HepG2 (cell line): ENCODE measurements at regions not wholly inside any gene's neighbourhood (a gene's known extent, or its start where the extent isn't known, plus 50 kb on each side); places are given as distances from the start of the nearest gene placed in this dataset.

Experiments
- ATF6 ChIP-seq: sonication (generic); formaldehyde crosslinking; conservative IDR thresholded peaks from 2 replicates; pipeline ENCODE4 v1.4.0; 2020; ENCODE audit warnings: missing genetic modification reagents
- DMAP1 ChIP-seq: IDR thresholded peaks from 2 replicates; pipeline ENCODE4 v1.6.1; 2016
- EZH2 ChIP-seq: conservative IDR thresholded peaks from 2 replicates; pipeline ENCODE4 v1.6.1; 2012; ENCODE audit warnings: mild to moderate bottlenecking, low read depth, low read length, moderate library complexity
- FOXJ3 ChIP-seq: sonication (generic); formaldehyde crosslinking; IDR thresholded peaks from 2 replicates; pipeline ENCODE4 v1.4.0; 2020; ENCODE audit warnings: missing genetic modification reagents, mild to moderate bottlenecking, borderline replicate concordance
- MYNN ChIP-seq: sonication (generic); formaldehyde crosslinking; IDR thresholded peaks from 2 replicates; pipeline ENCODE4 v1.4.0; 2020; ENCODE audit warnings: mild to moderate bottlenecking, low read depth, missing genetic modification reagents
- RFXANK ChIP-seq: IDR thresholded peaks from 2 replicates; pipeline ENCODE4 v1.6.1; 2016
- U2AF2 ChIP-seq: fragments of 200-400 bp; formaldehyde crosslinking; IDR thresholded peaks from 2 replicates; pipeline ENCODE4 v1.6.1; 2017; ENCODE audit warnings: low read depth, mild to moderate bottlenecking, low read length
- ZNF34 ChIP-seq: sonication (generic); formaldehyde crosslinking; IDR thresholded peaks from 2 replicates; pipeline ENCODE4 v1.4.0; 2020; ENCODE audit warnings: mild to moderate bottlenecking, missing genetic modification reagents, borderline replicate concordance
- ZNF670 ChIP-seq: sonication (generic); formaldehyde crosslinking; IDR thresholded peaks from 2 replicates; pipeline ENCODE4 v1.8.0; 2022; ENCODE audit warnings: mild to moderate bottlenecking, missing genetic modification reagents, borderline replicate concordance
- TF ChIP-seq, protein P1 (sequence below): sonication (generic); formaldehyde crosslinking; IDR thresholded peaks from 2 replicates; pipeline ENCODE4 v1.5.0; 2020; ENCODE audit warnings: mild to moderate bottlenecking, missing genetic modification reagents, moderate library complexity
- TF ChIP-seq, protein P2 (sequence below): sonication (generic); formaldehyde crosslinking; IDR thresholded peaks from 2 replicates; pipeline ENCODE4 v1.4.0; 2020; ENCODE audit warnings: mild to moderate bottlenecking, missing genetic modification reagents
- TF ChIP-seq, protein P3 (sequence below): sonication (generic); formaldehyde crosslinking; IDR thresholded peaks from 2 replicates; pipeline ENCODE4 v1.8.0; 2022; ENCODE audit warnings: missing genetic modification reagents, mild to moderate bottlenecking, inconsistent platforms, borderline replicate concordance

- TF ChIP-seq, protein P1, sequence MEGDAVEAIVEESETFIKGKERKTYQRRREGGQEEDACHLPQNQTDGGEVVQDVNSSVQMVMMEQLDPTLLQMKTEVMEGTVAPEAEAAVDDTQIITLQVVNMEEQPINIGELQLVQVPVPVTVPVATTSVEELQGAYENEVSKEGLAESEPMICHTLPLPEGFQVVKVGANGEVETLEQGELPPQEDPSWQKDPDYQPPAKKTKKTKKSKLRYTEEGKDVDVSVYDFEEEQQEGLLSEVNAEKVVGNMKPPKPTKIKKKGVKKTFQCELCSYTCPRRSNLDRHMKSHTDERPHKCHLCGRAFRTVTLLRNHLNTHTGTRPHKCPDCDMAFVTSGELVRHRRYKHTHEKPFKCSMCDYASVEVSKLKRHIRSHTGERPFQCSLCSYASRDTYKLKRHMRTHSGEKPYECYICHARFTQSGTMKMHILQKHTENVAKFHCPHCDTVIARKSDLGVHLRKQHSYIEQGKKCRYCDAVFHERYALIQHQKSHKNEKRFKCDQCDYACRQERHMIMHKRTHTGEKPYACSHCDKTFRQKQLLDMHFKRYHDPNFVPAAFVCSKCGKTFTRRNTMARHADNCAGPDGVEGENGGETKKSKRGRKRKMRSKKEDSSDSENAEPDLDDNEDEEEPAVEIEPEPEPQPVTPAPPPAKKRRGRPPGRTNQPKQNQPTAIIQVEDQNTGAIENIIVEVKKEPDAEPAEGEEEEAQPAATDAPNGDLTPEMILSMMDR (CRISPR knock-in tag) = no peak
- TF ChIP-seq EZH2 (no peak), DMAP1 (CRISPR knock-in tag) (no peak), MYNN (CRISPR knock-in tag) (no peak), ATF6 (no peak), RFXANK (CRISPR knock-in tag) (no peak), ZNF670 (CRISPR knock-in tag) (no peak), U2AF2 (no peak), ZNF34 (CRISPR knock-in tag) (no peak), FOXJ3 (CRISPR knock-in tag) (no peak)
- TF ChIP-seq, protein P2, sequence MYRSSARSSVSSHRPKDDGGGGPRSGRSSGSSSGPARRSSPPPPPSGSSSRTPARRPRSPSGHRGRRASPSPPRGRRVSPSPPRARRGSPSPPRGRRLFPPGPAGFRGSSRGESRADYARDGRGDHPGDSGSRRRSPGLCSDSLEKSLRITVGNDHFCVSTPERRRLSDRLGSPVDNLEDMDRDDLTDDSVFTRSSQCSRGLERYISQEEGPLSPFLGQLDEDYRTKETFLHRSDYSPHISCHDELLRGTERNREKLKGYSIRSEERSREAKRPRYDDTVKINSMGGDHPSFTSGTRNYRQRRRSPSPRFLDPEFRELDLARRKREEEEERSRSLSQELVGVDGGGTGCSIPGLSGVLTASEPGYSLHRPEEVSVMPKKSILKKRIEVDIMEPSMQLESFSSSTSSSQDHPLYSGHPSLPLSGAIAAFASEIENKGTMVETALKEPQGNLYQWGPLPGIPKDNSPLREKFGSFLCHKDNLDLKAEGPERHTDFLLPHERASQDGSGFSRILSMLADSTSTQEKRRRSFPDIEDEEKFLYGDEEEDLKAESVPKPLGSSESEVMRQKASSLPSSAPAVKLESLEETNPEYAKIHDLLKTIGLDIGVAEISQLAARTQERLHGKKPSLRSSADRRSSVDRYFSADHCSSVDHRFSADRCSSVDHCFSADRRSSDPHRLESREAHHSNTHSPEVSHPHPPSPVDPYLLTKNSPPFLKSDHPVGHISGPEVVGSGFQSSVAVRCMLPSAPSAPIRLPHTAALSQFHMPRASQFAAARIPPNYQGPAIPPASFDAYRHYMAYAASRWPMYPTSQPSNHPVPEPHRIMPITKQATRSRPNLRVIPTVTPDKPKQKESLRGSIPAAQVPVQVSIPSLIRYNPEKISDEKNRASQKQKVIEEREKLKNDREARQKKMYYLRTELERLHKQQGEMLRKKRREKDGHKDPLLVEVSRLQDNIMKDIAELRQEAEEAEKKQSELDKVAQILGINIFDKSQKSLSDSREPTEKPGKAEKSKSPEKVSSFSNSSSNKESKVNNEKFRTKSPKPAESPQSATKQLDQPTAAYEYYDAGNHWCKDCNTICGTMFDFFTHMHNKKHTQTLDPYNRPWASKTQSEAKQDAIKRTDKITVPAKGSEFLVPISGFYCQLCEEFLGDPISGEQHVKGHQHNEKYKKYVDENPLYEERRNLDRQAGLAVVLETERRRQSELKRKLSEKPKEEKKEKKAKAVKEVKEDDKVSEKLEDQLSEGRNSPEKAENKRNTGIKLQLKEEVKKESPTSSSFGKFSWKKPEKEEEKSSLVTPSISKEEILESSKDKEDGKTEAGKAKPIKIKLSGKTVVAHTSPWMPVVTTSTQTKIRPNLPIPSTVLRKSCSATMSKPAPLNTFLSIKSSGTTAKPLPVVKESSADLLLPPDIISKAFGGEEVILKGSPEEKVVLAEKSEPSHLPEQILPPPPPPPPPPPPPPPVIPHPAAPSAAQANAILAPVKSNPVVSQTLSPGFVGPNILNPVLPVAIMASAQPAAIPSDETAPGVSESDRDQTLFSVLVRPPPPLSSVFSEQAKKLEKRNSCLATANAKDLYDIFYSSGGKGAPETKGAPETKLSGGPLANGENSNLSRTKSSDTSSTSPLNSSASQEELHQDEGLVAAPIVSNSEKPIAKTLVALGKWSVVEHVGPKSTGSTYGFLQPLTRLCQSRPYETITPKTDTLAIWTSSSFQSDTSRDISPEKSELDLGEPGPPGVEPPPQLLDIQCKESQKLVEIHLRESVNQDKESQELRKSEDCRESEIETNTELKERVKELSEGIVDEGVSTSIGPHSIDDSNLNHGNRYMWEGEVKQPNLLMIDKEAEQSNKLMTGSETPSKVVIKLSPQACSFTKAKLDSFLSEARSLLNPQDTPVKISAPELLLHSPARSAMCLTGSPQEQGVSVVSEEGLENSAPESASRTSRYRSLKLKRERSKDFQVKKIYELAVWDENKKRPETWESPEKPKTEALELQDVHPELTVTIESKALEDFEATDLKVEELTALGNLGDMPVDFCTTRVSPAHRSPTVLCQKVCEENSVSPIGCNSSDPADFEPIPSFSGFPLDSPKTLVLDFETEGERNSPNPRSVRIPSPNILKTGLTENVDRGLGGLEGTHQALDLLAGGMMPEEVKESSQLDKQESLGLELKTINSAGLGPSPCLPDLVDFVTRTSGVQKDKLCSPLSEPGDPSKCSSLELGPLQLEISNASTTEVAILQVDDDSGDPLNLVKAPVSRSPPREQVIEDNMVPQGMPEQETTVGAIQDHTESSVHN = no peak
- TF ChIP-seq, protein P3, sequence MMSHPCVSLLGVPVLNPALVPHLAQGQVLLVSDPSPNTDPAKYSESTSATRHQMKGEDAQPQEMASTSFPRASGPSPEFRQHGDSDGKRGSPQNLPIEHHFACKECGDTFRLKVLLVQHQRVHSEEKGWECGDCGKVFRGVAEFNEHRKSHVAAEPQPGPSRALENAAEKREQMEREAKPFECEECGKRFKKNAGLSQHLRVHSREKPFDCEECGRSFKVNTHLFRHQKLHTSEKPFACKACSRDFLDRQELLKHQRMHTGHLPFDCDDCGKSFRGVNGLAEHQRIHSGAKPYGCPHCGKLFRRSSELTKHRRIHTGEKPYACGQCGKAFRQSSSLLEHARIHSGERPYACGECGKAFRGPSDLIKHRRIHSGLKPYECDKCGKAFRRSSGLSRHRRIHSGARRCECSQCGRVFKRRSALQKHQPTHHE = no peak
Measured at GRCh38 chr7:123314886-123315285, 115.1 kb upstream of the SLC13A1 start.
